ENCODE measurements at regions not wholly inside any gene's neighbourhood (a gene's known extent, or its start where the extent isn't known, plus 50 kb on each side); places are given as distances from the start of the nearest gene placed in this dataset.

- no peaks in the 10 kb centered on the region for H3K9me3 ChIP-seq (ENCODE audit: control insufficient read depth, low read depth, low read length)
- H3K4me3 ChIP-seq (ENCODE audit: control insufficient read depth in 2 of 3, extremely low read depth in 1 of 3, insufficient read depth in 2 of 3, low read depth in 1 of 3, low read length in 3 of 3) = no peak overlapping the region
- H3K4me1 ChIP-seq (ENCODE audit: control insufficient read depth, extremely low read depth, insufficient read depth, low read length) = peaks cover 11% of the 10 kb centered on the region
- no peak for DNase-seq (ENCODE audit: low read depth, low spot score)
- H3K4me2 ChIP-seq (ENCODE audit: control insufficient read depth, extremely low read depth, insufficient read depth, low read depth, low read length) = no peak overlapping the region
- H3K9me1 ChIP-seq (ENCODE audit: control insufficient read depth, extremely low read depth, insufficient read depth, low read length) = no peaks in the 10 kb centered on the region
- FAIRE-seq = no peak
- H4K20me1 ChIP-seq (ENCODE audit: control insufficient read depth, extremely low read depth, insufficient read depth, low read length) = no peaks in the 10 kb centered on the region
- no peaks in the 10 kb centered on the region for H3K79me2 ChIP-seq (ENCODE audit: control insufficient read depth, insufficient read depth, low read length)
- no peak overlapping the region for H3K27ac ChIP-seq (ENCODE audit: control insufficient read depth, insufficient read depth, low read length)
- no peak overlapping the region for H3K9ac ChIP-seq (ENCODE audit: control insufficient read depth, extremely low read depth, insufficient read depth, low read length)
- TF ChIP-seq, protein P1, sequence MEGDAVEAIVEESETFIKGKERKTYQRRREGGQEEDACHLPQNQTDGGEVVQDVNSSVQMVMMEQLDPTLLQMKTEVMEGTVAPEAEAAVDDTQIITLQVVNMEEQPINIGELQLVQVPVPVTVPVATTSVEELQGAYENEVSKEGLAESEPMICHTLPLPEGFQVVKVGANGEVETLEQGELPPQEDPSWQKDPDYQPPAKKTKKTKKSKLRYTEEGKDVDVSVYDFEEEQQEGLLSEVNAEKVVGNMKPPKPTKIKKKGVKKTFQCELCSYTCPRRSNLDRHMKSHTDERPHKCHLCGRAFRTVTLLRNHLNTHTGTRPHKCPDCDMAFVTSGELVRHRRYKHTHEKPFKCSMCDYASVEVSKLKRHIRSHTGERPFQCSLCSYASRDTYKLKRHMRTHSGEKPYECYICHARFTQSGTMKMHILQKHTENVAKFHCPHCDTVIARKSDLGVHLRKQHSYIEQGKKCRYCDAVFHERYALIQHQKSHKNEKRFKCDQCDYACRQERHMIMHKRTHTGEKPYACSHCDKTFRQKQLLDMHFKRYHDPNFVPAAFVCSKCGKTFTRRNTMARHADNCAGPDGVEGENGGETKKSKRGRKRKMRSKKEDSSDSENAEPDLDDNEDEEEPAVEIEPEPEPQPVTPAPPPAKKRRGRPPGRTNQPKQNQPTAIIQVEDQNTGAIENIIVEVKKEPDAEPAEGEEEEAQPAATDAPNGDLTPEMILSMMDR (optimal IDR thresholded peaks at IDR 0.05 in 1 of 3, IDR thresholded peaks at IDR 0.05 in 1 of 3, conservative IDR thresholded peaks at IDR 0.05 in 1 of 3; ENCODE audit: extremely low read depth in 1 of 3, insufficient read depth in 2 of 3, low read length in 3 of 3) = no peak
- no peak for TF ChIP-seq EZH2 (IDR thresholded peaks at IDR 0.05; ENCODE audit: low read length)
- H2AFZ ChIP-seq (ENCODE audit: control insufficient read depth, low read length) = no peak overlapping the region
- no peaks in the 10 kb centered on the region for H3K27me3 ChIP-seq (ENCODE audit: control insufficient read depth, extremely low read depth, insufficient read depth, low read length)
- dilution Hi-C loops (cut with MboI; ENCODE audit: extremely low pct_ligation_motif_present, low sequenced_read_pairs) = no loop called here
- peaks cover 0 to 5% of the 10 kb centered on the region in 2 experiments for H3K36me3 ChIP-seq (ENCODE audit: control insufficient read depth in 2 of 2, extremely low read depth in 1 of 2, insufficient read depth in 2 of 2, low read length in 2 of 2)
Observed at GRCh38 chr2:43027097-43027873, 199.1 kb downstream of the ZFP36L2 start.

- no peaks in the 10 kb centered on the region for H3K36me3 ChIP-seq (ENCODE audit: control insufficient read depth in 2 of 2, extremely low read depth in 1 of 2, insufficient read depth in 2 of 2, low read length in 2 of 2)
- FAIRE-seq (no peak), DNase-seq (ENCODE audit: low read depth, low spot score) (no peak)
- H3K27me3 ChIP-seq (ENCODE audit: control insufficient read depth, extremely low read depth, insufficient read depth, low read length) = no peaks in the 10 kb centered on the region
- H3K4me3 ChIP-seq (ENCODE audit: control insufficient read depth in 2 of 3, extremely low read depth in 1 of 3, insufficient read depth in 2 of 3, low read depth in 1 of 3, low read length in 3 of 3) = no peak overlapping the region
- H3K9ac ChIP-seq (ENCODE audit: control insufficient read depth, extremely low read depth, insufficient read depth, low read length) = no peak overlapping the region
- peaks cover 11% of the 10 kb centered on the region for H3K4me1 ChIP-seq (ENCODE audit: control insufficient read depth, extremely low read depth, insufficient read depth, low read length)
- no peaks in the 10 kb centered on the region for H3K9me3 ChIP-seq (ENCODE audit: control insufficient read depth, low read depth, low read length)
- no peak overlapping the region for H3K4me2 ChIP-seq (ENCODE audit: control insufficient read depth, extremely low read depth, insufficient read depth, low read depth, low read length)
- TF ChIP-seq, protein P1 (optimal IDR thresholded peaks at IDR 0.05 in 1 of 3, IDR thresholded peaks at IDR 0.05 in 1 of 3, conservative IDR thresholded peaks at IDR 0.05 in 1 of 3; ENCODE audit: extremely low read depth in 1 of 3, insufficient read depth in 2 of 3, low read length in 3 of 3) = no peak
- TF ChIP-seq EZH2 (IDR thresholded peaks at IDR 0.05; ENCODE audit: low read length) = no peak
- H3K9me1 ChIP-seq (ENCODE audit: control insufficient read depth, extremely low read depth, insufficient read depth, low read length) = no peaks in the 10 kb centered on the region
- H2AFZ ChIP-seq (ENCODE audit: control insufficient read depth, low read length) = no peak overlapping the region
- no peak overlapping the region for H3K27ac ChIP-seq (ENCODE audit: control insufficient read depth, insufficient read depth, low read length)
- no peaks in the 10 kb centered on the region for H4K20me1 ChIP-seq (ENCODE audit: control insufficient read depth, extremely low read depth, insufficient read depth, low read length)
- H3K79me2 ChIP-seq (ENCODE audit: control insufficient read depth, insufficient read depth, low read length) = no peaks in the 10 kb centered on the region
- dilution Hi-C loops (cut with MboI; ENCODE audit: extremely low pct_ligation_motif_present, low sequenced_read_pairs) = no loop called here
Observed at GRCh38 chr2:43026426-43027096, 199.8 kb downstream of the ZFP36L2 start.

All from keratinocyte (primary cell).